Small intestine (tissue), 7 donors: ENCODE measurements at regions not wholly inside any gene's neighbourhood (a gene's known extent, or its start where the extent isn't known, plus 50 kb on each side); places are given as distances from the start of the nearest gene placed in this dataset.

Experiments used
- DNase-seq, 2 donors: peaks; one replicate each; pipeline versions ENCODE4 v3.0.0 to v3.0.0-alpha.2; 2013
- FAIRE-seq: peaks from 2 replicates; lab custom pipeline; 2012; peaks lifted over from hg19 to GRCh38; lab: Jason Lieb, UNC
- H3K27ac ChIP-seq, 3 donors: one replicate each; pipeline ENCODE4 v1.5.1; 2013; ENCODE audit warnings: low read length in 2 of 3, mild to moderate bottlenecking in 2 of 3, control low read depth in 1 of 3, inconsistent platforms in 1 of 3, low read depth in 1 of 3, moderate library complexity in 1 of 3
- H3K27me3 ChIP-seq, 3 donors: one replicate each; pipeline ENCODE4 v1.6.1; 2013; ENCODE audit warnings: low read length in 3 of 3, inconsistent platforms in 1 of 3; ENCODE audit not compliant: control insufficient read depth in 3 of 3, insufficient read depth in 3 of 3
- H3K36me3 ChIP-seq, 3 donors: one replicate each; pipeline ENCODE4 v1.6.1; 2013; ENCODE audit warnings: low read length in 3 of 3, inconsistent platforms in 1 of 3, low read depth in 1 of 3, mild to moderate bottlenecking in 1 of 3, moderate library complexity in 1 of 3; ENCODE audit not compliant: control insufficient read depth in 3 of 3, insufficient read depth in 2 of 3
- H3K4me1 ChIP-seq, 3 donors: one replicate each; pipeline ENCODE4 v1.6.1; 2013; ENCODE audit warnings: low read length in 2 of 3, inconsistent platforms in 1 of 3, low read depth in 1 of 3, mild to moderate bottlenecking in 1 of 3, moderate library complexity in 1 of 3; ENCODE audit not compliant: control insufficient read depth in 3 of 3, insufficient read depth in 2 of 3
- H3K4me3 ChIP-seq, 3 donors: one replicate each; pipeline ENCODE4 v1.5.1; 2013; ENCODE audit warnings: low read length in 3 of 3, control low read depth in 1 of 3, inconsistent platforms in 1 of 3, low read depth in 1 of 3, mild to moderate bottlenecking in 1 of 3, moderate library complexity in 1 of 3
- H3K9me3 ChIP-seq, 2 donors: one replicate each; pipeline ENCODE4 v1.6.1; 2013; ENCODE audit warnings: low read depth in 1 of 2, low read length in 1 of 2; ENCODE audit not compliant: control insufficient read depth in 2 of 2, insufficient read depth in 1 of 2
- WGBS, 3 donors: extraction: QIAGEN DNeasy Blood & Tissue Kit; methylation state at CpG; one replicate each; pipeline ENCODE4 v1.1.7; 2013; 5-methylcytosine and 5-hydroxymethylcytosine counted together
- donor health status: healthy with polysubstance abuse.
- donor health status: control.
- donor health status: control.
- donor health status: Bipolar disorder and iron deficiency.
- donor health status: healthy.

- no peaks in the 10 kb centered on the region for H3K9me3 ChIP-seq
- FAIRE-seq, result no peak
- H3K27me3 ChIP-seq, result no peaks in the 10 kb centered on the region
- no peak overlapping the region for H3K27ac ChIP-seq
- H3K36me3 ChIP-seq, result peaks cover 0 to 41% (median 4%) of the 10 kb centered on the region in 3 donors
- no peak for DNase-seq
- H3K4me1 ChIP-seq, result peaks cover 0 to 10% (median 5%) of the 10 kb centered on the region in 3 donors
- no peak overlapping the region for H3K4me3 ChIP-seq
- WGBS, 3 donors, result 71 to 90% (median 88%) methylated on average over 2 of the region's 2 CpGs
Measured at GRCh38 chr20:19950042-19950441, 67.1 kb upstream of the NAA20 start.

DNA sequence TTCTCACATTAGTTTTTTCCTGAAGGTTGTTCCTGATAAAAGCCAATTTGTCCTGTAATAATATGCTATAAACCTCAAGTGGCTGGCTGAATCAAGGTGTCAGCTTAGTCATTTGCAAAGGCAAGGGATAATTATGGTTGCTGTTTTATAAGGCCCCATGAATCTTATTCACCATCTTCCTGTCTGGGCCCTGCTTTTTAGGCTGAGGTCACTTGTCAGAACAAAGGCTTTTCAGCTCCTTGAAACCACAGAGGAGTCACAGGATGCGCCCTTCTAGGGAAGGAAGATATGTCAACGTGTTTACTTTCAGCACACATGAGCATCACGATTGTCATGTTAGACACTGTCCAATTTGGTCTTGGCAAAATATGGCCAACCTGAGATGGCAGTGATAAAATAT, 64.8 kb upstream of the NAA20 start:
- H3K9me3 ChIP-seq, result no peaks in the 10 kb centered on the region
- no peak overlapping the region for H3K4me3 ChIP-seq
- H3K27ac ChIP-seq, result no peak overlapping the region
- no peaks in the 10 kb centered on the region for H3K4me1 ChIP-seq
- no peak for DNase-seq
- 71 to 79% (median 71%) methylated on average over 3 of the region's 3 CpGs for WGBS, 3 donors
- H3K36me3 ChIP-seq, result peaks cover 0 to 50% (median 6%) of the 10 kb centered on the region in 3 donors
- no peaks in the 10 kb centered on the region for H3K27me3 ChIP-seq
- FAIRE-seq, result no peak

DNA sequence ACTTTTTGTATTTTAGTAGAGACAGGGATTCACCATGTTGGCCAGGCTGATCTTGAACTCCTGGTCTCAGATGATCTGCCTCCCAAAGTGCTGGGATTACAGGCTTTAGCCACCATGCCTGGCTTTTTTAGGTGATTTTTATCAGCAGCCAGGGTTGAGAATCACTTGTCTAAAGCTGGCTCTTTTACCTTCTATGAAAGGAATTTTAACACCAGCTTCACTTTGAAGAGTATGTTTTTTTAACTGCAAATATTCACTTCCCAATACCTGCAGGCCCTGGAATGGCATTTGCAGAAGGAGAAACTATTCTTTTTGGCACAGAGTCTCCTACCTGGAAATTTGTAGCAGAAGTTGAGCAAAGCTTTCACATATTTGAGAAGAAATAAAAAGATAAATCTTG, 63.6 kb upstream of the NAA20 start:
- H3K9me3 ChIP-seq, result no peaks in the 10 kb centered on the region
- no peaks in the 10 kb centered on the region for H3K4me1 ChIP-seq
- no peaks in the 10 kb centered on the region for H3K27me3 ChIP-seq
- FAIRE-seq (no peak), DNase-seq (no peak)
- no peak overlapping the region for H3K4me3 ChIP-seq
- H3K36me3 ChIP-seq, result peaks cover 0 to 50% (median 2%) of the 10 kb centered on the region in 3 donors
- H3K27ac ChIP-seq, result no peak overlapping the region

DNA sequence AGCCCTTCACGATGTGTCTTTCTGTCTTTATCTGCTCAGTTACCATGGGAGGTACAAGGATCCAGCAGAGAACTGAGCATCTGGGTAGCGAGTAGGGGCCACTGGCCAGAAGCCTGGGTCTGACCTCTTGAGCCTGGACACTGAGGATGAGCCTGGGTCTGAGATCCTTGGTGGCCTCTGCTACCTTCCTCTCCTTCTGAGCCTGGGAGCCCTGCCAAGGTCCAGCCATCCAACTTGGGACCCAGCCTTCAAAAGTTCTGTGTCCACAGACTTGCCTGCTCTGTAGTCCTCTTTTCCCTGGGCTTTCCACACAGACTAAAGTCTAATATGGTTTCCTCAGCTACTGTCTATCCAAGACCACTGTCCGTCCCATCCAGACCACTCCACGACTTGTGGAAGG, 60.2 kb upstream of the NAA20 start:
- DNase-seq (no peak), FAIRE-seq (no peak)
- H3K9me3 ChIP-seq, result no peaks in the 10 kb centered on the region
- no peak overlapping the region for H3K27ac ChIP-seq
- H3K27me3 ChIP-seq, result no peaks in the 10 kb centered on the region
- 87 to 94% (median 92%) methylated on average over 4 of the region's 4 CpGs for WGBS, 3 donors
- H3K4me3 ChIP-seq, result no peak overlapping the region
- H3K4me1 ChIP-seq, result no peaks in the 10 kb centered on the region
- peaks cover 5 to 66% (median 16%) of the 10 kb centered on the region in 3 donors for H3K36me3 ChIP-seq

DNA sequence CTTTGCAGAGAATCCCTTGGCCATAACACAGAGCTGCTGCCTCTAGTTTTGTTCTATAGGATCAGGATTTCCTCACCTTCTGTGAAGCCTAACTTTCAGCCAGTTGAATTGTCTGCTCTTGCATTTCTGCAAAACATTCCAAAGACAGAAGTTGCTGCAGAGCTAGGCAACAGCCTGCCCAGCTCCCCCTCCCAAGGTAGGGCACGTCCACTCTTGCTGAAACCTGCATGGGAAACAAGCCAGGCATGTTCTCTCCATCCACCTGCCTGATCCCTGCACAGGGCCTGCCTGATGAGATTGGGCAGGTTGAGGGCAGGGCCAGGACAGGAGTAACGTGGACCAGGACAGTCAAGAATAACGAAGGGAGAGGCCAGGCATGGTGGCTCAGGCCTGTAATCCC, 58.9 kb upstream of the NAA20 start:
- Histone ChIP-seq H3K27me3 (no peaks in the 10 kb centered on the region), H3K36me3 (peaks cover 5 to 68% (median 16%) of the 10 kb centered on the region in 3 donors), H3K27ac (no peak overlapping the region), H3K4me1 (no peaks in the 10 kb centered on the region), H3K9me3 (no peaks in the 10 kb centered on the region), H3K4me3 (no peak overlapping the region)
- FAIRE-seq (no peak), DNase-seq (no peak)
- 89 to 90% (median 89%) methylated on average over 3 of the region's 3 CpGs for WGBS, 3 donors

GRCh38 chr20:19958928-19959327, 58.2 kb upstream of the NAA20 start:
- Histone ChIP-seq H3K4me3 (no peak overlapping the region), H3K27me3 (no peaks in the 10 kb centered on the region), H3K36me3 (peaks cover 5 to 68% (median 16%) of the 10 kb centered on the region in 3 donors), H3K4me1 (peaks cover 0 to under 1% (median 0%) of the 10 kb centered on the region in 3 donors), H3K9me3 (no peaks in the 10 kb centered on the region), H3K27ac (no peak overlapping the region)
- FAIRE-seq (no peak), DNase-seq (no peak)
- 86 to 88% (median 86%) methylated on average over 4 of the region's 4 CpGs for WGBS, 3 donors

DNA sequence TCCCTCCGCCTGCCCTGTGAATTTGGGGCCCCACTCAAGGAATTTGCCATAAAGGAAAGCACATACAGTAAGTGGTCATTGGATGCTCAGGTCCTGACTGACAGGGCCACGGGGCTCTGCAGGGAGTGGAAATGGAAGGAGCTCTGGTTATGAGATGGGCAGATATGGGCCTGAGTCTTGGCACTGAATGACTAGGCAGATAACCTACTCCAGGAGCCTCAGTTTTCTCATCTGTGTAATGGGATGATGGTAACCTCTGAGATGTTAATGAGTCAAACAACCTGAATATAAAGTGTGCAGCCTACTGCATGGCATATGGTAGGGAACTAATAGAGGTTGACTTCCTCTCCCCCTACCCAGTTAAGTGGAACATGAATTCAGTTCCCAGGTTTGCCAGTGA, 56.4 kb upstream of the NAA20 start:
- H3K4me3 ChIP-seq, result no peak overlapping the region
- H3K9me3 ChIP-seq, result no peaks in the 10 kb centered on the region
- H3K36me3 ChIP-seq, result peaks cover 5 to 62% (median 16%) of the 10 kb centered on the region in 3 donors
- H3K4me1 ChIP-seq, result peaks cover 0 to 14% (median 2%) of the 10 kb centered on the region in 3 donors
- DNase-seq (no peak), FAIRE-seq (no peak)
- WGBS, 3 donors, result 79 to 96% (median 88%) methylated on average over 2 of the region's 2 CpGs
- H3K27ac ChIP-seq, result no peak overlapping the region
- no peaks in the 10 kb centered on the region for H3K27me3 ChIP-seq

- H3K36me3 ChIP-seq, result peaks cover 7 to 61% (median 16%) of the 10 kb centered on the region in 3 donors
- peaks cover 0 to 14% (median 2%) of the 10 kb centered on the region in 3 donors for H3K4me1 ChIP-seq
- H3K27ac ChIP-seq, result no peak overlapping the region
- H3K9me3 ChIP-seq, result no peaks in the 10 kb centered on the region
- H3K27me3 ChIP-seq, result no peaks in the 10 kb centered on the region
- 77 to 82% (median 77%) methylated on average over 6 of the region's 6 CpGs for WGBS, 3 donors
- DNase-seq (no peak), FAIRE-seq (no peak)
- no peak overlapping the region for H3K4me3 ChIP-seq
Measured at GRCh38 chr20:19961293-19961692, 55.9 kb upstream of the NAA20 start.

GRCh38 chr20:19962958-19963357, 54.2 kb upstream of the NAA20 start:
- Histone ChIP-seq H3K36me3 (peaks cover 7 to 53% (median 14%) of the 10 kb centered on the region in 3 donors), H3K4me3 (no peak overlapping the region), H3K9me3 (no peaks in the 10 kb centered on the region), H3K27me3 (no peaks in the 10 kb centered on the region), H3K27ac (no peak overlapping the region), H3K4me1 (peaks cover 0 to 26% (median 2%) of the 10 kb centered on the region in 3 donors)
- 90 to 98% (median 95%) methylated on average over 6 of the region's 6 CpGs for WGBS, 3 donors
- FAIRE-seq (no peak), DNase-seq (no peak)
